Keratinocyte (primary cell): ENCODE measurements at regions not wholly inside any gene's neighbourhood (a gene's known extent, or its start where the extent isn't known, plus 50 kb on each side); places are given as distances from the start of the nearest gene placed in this dataset.

ENCODE experiments used
- EZH2 ChIP-seq: IDR thresholded peaks from one replicate; pipeline ENCODE4 v1.6.1; 2012; ENCODE audit warnings: inconsistent platforms, mild to moderate bottlenecking, low read length, moderate library complexity
- TF ChIP-seq, protein P1 (sequence below), 3 experiments: IDR thresholded peaks in 1 of 3; conservative IDR thresholded peaks in 1 of 3; optimal IDR thresholded peaks in 1 of 3; 2 replicates in 2 of 3; 3 replicates in 1 of 3; pipeline versions ENCODE3 to v1.5.1; 2011; ENCODE audit warnings: low read length in 3 of 3, mild to moderate bottlenecking in 3 of 3, moderate library complexity in 2 of 3, control low read depth in 1 of 3, inconsistent platforms in 1 of 3; ENCODE audit not compliant: insufficient read depth in 2 of 3; ENCODE audit errors: extremely low read depth in 1 of 3

DNA sequence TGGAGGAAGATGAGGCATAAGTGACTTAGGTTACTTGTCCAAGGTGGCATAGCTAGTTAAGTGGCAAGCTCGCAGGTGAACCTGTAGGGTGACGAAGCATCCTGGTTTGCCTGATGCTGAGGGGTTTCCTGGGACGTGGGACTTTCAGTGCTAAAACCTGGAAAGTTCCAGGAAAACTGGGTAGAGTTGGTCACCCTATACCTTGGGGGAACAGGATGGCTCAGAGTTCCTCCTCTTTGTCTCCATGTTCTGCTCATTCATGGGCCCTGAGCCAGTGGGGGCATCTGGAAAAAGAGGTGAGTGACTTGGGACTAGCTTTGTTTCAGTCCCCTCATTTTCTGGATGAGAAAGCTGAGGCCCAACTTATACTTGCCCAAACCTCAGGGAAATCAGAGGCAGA is 268.0 kb upstream of the N4BP1 start:
- TF ChIP-seq, protein P1, sequence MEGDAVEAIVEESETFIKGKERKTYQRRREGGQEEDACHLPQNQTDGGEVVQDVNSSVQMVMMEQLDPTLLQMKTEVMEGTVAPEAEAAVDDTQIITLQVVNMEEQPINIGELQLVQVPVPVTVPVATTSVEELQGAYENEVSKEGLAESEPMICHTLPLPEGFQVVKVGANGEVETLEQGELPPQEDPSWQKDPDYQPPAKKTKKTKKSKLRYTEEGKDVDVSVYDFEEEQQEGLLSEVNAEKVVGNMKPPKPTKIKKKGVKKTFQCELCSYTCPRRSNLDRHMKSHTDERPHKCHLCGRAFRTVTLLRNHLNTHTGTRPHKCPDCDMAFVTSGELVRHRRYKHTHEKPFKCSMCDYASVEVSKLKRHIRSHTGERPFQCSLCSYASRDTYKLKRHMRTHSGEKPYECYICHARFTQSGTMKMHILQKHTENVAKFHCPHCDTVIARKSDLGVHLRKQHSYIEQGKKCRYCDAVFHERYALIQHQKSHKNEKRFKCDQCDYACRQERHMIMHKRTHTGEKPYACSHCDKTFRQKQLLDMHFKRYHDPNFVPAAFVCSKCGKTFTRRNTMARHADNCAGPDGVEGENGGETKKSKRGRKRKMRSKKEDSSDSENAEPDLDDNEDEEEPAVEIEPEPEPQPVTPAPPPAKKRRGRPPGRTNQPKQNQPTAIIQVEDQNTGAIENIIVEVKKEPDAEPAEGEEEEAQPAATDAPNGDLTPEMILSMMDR (optimal IDR thresholded peaks at IDR 0.05 in 1 of 3, IDR thresholded peaks at IDR 0.05 in 1 of 3, conservative IDR thresholded peaks at IDR 0.05 in 1 of 3; ENCODE audit: extremely low read depth in 1 of 3, insufficient read depth in 2 of 3, low read length in 3 of 3) = no peak
- TF ChIP-seq EZH2 = no peak
